GM18498 (cell line): ENCODE measurements at regions not wholly inside any gene's neighbourhood (a gene's known extent, or its start where the extent isn't known, plus 50 kb on each side); places are given as distances from the start of the nearest gene placed in this dataset.

Source experiments
- ATAC-seq: cut with Tn5 transposase; IDR thresholded peaks from one replicate; pipeline ENCODE4 v1.9.1; 2021; ENCODE audit warnings: mild to moderate bottlenecking, moderate library complexity; ENCODE audit not compliant: unreplicated experiment

- no peak for ATAC-seq
Observed at GRCh38 chr9:10674586-10674985, 61.8 kb upstream of the PTPRD start.

GRCh38 chr9:10678010-10678409 lies 65.2 kb upstream of the PTPRD start:
- ATAC-seq, result no peak

DNA sequence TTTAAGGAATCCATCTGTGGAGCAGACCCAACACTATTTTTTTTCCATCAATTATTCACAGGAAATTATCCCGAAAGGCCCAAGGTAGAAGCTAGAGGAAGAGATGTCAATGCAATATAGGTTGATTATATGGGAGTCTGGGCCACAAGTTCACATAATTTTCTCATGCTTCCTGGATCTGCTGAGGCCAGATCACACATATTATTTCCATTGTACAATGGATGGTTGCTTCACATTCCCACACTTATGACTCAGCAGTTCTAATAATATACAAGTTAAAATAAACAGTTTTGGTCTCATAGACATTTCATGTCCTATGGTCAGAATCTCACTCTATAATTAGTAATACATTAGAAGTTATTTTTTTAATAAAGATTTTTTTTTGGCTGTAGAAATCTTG lies 66.0 kb upstream of the PTPRD start:
- no peak for ATAC-seq

GRCh38 chr9:10686943-10687342 lies 74.1 kb upstream of the PTPRD start:
- no peak for ATAC-seq

- no peak for ATAC-seq
Observed at GRCh38 chr9:10690546-10690945, 77.7 kb upstream of the PTPRD start.

- ATAC-seq, result no peak
Observed at GRCh38 chr9:10697044-10697443, 84.2 kb upstream of the PTPRD start.

- no peak for ATAC-seq
Observed at GRCh38 chr9:10700291-10700690, 87.5 kb upstream of the PTPRD start.

- no peak for ATAC-seq
Observed at GRCh38 chr9:10700915-10701314, 88.1 kb upstream of the PTPRD start.

- ATAC-seq, result no peak
Observed at GRCh38 chr9:10701906-10702305, 89.1 kb upstream of the PTPRD start.

DNA sequence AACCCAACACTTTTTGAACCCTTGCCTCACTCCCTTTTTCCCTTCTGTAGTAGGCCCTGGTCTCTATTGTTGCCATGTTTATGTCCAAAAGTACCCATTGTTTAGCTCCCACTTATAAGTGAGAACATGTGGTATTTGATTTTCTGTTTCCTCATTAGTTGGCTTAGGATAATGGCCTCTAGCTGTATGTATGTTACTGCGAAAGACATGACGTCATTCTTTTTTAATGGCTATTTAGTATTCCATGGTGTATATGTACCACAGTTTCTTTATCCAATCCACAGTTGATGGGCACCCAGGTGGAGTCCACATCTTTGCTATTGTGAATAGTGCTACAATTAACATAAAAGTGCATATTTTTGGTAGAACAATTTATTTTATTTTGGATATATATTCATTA lies 90.3 kb upstream of the PTPRD start:
- no peak for ATAC-seq

GRCh38 chr9:10704720-10705119 lies 91.9 kb upstream of the PTPRD start:
- no peak for ATAC-seq

DNA sequence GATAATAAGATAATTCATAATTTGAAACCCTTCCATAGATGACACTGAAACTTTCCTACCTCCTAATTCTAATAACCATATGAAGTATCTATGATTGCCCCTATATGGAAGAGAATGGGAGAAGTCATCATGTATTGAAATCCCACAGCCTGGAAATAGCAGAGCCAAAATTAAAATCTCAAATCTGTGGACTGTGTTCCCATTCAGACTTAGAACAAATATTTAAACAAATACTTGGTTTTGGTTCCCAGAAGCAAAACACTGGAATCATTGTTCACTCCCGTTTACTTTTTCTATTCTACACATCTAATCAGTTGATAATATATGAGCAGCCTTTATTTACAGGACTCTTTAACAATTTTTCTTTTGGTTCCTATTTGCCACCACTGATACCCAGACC lies 92.6 kb upstream of the PTPRD start:
- ATAC-seq, result no peak

- no peak for ATAC-seq
Observed at GRCh38 chr9:10706788-10707187, 94.0 kb upstream of the PTPRD start.

DNA sequence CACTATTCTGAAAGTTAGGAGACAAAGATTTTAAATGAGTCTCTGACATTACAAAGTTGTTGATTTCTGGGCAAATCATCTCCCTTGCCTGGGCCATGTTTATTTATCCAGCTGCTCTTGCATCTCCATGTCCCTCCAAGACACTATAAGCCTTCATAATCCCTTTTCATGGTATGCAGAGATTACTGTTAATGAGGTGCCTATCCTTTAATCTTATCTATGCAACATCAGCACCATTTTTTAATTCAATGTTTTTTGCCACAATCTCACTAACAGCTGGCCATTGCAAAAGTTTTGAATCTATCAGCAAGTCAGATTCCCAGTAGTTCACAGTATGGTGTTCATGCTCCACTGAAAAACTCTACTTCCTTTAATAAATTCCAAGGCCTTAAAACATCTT lies 108.5 kb upstream of the PTPRD start:
- ATAC-seq, result no peak

DNA sequence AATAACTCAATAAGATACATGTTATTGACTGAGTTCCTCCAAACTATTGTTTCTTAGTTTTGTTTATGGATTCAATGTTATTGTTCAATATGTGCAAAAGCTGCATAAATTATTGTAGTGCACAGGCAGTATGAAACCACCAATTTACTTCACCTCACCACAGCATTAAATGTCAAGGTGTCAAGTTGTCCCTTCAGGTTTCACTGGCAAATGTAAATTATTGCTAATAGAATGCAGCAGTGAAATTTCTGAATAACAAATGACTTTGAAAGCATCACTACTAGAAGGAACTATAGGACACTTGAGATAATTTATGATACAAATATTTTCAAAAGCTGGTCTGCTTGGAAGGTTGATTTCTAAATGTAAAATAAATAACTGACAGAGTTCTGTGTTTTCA lies 116.4 kb upstream of the PTPRD start:
- no peak for ATAC-seq

- ATAC-seq, result no peak
Observed at GRCh38 chr9:10744669-10745068, 131.9 kb upstream of the PTPRD start.

GRCh38 chr9:10753474-10753873 lies 140.7 kb upstream of the PTPRD start:
- ATAC-seq, result no peak

DNA sequence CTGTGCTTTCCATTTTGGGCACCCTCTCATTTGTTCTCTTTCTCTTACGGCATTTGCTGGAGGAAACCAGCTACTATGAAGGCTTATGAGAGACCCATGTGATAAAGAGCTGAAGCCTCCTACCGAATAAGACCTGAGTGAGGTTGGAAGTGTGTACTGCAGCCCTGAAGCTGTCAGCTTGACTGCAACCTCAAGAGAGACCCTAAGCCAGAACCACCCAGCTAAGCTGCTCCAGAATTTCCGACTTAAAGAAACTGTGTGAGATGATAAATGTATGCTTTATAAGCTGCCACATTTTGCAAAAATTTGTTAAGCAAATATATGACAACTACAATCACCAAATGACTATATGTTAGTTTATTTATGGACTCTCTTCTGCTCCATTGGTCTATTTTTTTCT lies 151.7 kb upstream of the PTPRD start:
- no peak for ATAC-seq

- no peak for ATAC-seq
Observed at GRCh38 chr9:10773136-10773535, 160.3 kb upstream of the PTPRD start.

GRCh38 chr9:10774051-10774450 lies 161.2 kb upstream of the PTPRD start:
- ATAC-seq, result no peak

GRCh38 chr9:10785255-10785654 lies 172.5 kb upstream of the PTPRD start:
- ATAC-seq, result no peak

DNA sequence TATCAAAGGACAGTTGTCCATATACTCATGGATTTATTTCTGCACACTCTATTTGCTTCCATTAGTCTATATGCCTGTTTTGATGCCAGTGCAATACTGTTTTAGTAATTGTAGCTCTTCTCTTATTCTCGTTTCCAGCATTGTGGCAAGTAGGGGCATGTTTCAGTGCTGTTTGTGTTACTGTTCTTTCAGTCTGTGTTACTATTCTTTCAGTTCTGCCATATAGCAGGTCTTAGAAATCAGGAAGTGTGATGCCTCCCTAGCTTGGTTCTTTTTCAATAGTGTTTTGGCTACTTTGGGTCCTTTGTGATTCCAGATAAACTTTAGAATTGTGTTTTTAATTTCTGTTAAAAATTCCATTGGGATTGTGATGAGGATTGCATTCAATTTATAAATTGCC lies 180.5 kb upstream of the PTPRD start:
- no peak for ATAC-seq

- no peak for ATAC-seq
Observed at GRCh38 chr9:10804486-10804885, 191.7 kb upstream of the PTPRD start.

DNA sequence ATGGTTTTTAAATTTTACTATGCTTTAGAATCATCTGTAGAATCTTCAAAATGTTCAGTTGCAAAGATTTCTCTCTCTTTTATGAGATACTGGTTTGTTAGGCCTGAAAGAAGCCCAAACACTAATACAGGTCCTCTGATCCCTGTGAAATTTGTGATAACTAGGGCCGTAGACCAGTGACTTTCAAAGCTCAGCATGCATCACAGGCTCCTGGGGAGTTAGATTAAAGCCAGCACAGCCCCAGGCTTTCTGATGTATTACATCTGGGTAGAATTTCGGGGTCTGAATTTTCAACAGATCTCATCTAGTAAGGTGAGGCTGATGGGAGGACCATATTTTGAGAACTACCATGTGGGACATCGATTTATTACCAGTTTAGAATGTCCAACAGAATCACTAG lies 194.1 kb upstream of the PTPRD start:
- no peak for ATAC-seq
